Esophagus mucosa (tissue), 1 donor: ENCODE measurements at regions not wholly inside any gene's neighbourhood (a gene's known extent, or its start where the extent isn't known, plus 50 kb on each side); places are given as distances from the start of the nearest gene placed in this dataset.
A peak's percentile ranks its signal among the peaks of the same experiment; 100 is the strongest.

Experiments
- ATAC-seq: fragments of 200-7000 bp; cut with Tn5 transposase; one replicate; pipeline ENCODE4 v1.9.1; 2020
- donor health status: DM: yes; HTN: yes; CAD: no.

- ATAC-seq, result no peak
These were observed 808.0 kb upstream of the NR2F2 start for GRCh38 chr15:95522533-95522932.

- ATAC-seq, result no peak
These were observed 801.6 kb upstream of the NR2F2 start for GRCh38 chr15:95528920-95529319.

DNA sequence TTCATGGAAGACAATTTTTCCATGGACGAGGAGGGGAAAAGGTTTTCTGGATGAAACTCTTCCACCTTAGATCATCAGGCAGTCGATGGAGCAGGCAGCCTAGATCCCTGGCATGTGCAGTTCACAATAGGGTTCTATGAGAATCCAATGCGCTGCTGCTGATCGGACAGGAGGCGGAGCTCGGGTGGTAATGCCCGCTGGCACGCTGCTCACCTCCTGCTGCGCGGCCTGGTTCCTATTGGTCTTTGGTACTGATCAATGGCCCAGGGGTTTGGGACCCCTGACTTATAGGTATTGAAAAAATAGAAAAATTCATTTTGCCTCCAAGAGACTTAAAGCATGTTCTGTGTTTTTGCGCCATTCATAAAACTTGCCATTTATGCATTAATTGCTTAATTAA lies 793.9 kb upstream of the NR2F2 start:
- ATAC-seq, result no peak

DNA sequence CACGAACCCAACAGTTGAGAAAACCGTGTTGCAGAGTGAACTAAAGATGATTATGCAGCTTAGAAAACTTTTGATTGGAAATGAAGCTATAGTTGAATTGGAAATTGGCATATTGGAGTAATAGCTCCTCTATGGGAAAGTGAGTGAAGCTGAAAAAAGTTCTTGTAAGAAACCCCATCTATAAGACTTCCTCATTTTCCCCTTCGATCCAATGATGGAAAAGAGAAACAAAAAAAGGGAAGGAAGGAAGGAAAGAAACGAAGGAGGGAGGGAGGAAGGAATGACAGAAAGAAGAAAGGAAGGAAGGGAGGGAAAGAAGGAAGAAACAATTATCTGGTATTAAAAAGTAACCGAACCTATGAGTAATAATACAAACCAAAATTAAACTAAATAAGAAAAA lies 791.8 kb upstream of the NR2F2 start:
- ATAC-seq, result no peak

- ATAC-seq, result no peak
These were observed 789.2 kb upstream of the NR2F2 start for GRCh38 chr15:95541301-95541700.

- no peak for ATAC-seq
These were observed 781.2 kb upstream of the NR2F2 start for GRCh38 chr15:95549168-95549738.

- no peak for ATAC-seq
These were observed 779.8 kb upstream of the NR2F2 start for GRCh38 chr15:95550702-95551101.

DNA sequence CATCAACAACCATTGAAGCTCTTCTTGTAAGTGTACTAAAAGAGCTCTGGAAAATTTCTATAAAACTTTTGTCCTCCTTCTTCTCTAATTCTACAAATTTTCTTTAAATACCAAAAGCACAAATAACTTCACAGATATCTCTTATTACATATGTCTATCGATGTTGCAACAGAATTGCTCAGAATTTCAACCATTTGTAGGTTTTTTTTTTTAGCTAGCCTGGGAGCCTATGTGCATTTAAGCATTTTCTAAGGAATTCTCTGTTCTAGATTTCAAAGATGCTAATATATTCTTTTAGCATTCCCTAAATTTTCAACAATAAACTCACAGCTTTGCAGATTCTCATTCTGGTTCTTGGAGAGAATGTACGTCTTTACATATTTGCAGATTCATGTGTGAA lies 774.3 kb upstream of the NR2F2 start:
- ATAC-seq, result no peak

GRCh38 chr15:95556866-95557225 lies 773.7 kb upstream of the NR2F2 start:
- ATAC-seq, result no peak

DNA sequence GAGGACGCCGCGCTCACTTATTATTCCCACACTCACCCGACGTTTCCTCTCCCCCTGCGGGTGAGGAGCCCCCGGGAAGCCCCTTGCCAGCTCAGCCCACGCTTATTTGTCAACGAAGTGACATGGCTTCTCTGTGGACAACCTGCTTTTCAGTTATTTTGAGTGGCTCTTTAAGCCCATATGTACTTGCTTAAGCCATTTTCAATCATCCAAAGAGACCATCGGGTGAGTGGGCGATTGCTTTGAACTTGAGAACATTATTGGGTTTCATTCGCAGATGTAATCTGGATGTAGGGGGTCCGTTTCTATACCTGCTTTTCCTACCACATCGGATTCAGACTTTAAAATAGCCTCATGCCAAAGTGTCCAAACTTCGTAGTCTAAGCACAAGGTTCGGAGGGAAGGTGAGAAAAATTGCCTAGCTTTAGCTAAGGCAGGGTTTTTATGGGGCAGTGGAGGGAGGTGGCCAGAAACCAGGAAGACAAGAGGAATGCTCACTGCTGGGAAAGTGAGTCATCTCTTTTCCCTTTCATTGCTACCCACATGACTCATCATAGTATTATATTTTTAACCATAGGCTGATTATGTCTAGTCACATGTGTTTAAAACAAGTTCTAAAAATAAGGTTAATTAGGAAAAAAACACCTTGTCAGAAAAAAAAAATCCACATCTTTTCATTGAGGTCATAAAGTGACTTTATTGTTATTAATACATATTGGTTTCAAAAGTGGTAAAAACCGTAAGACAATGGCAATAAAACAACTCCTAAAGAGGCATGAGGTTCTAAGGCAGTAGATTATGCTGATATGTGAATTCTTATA lies 773.1 kb upstream of the NR2F2 start:
- peak; percentile 98 for ATAC-seq

- ATAC-seq, result peak; percentile 63
These were observed 772.4 kb upstream of the NR2F2 start for GRCh38 chr15:95558131-95558530.

- ATAC-seq, result no peak
These were observed 771.6 kb upstream of the NR2F2 start for GRCh38 chr15:95558916-95559315.

GRCh38 chr15:95559875-95560394 lies 770.6 kb upstream of the NR2F2 start:
- no peak for ATAC-seq

DNA sequence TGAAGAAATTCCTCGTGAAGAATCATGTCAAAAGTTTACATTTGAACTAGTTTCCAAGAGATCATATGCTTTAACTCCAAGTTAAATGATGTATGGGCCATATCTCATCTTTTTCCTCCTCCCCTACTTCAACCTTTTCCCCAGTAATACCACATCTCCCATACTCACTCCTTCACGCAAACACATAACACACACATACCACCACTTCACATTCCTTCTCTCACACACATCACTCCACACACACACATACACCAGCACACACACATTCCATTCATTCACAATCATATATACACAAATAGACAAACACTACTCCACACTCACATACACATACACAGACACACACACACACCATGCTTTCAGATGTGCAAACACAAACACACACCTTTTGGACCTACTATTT lies 769.0 kb upstream of the NR2F2 start:
- ATAC-seq, result no peak

- ATAC-seq, result no peak
These were observed 766.9 kb upstream of the NR2F2 start for GRCh38 chr15:95563634-95564033.

DNA sequence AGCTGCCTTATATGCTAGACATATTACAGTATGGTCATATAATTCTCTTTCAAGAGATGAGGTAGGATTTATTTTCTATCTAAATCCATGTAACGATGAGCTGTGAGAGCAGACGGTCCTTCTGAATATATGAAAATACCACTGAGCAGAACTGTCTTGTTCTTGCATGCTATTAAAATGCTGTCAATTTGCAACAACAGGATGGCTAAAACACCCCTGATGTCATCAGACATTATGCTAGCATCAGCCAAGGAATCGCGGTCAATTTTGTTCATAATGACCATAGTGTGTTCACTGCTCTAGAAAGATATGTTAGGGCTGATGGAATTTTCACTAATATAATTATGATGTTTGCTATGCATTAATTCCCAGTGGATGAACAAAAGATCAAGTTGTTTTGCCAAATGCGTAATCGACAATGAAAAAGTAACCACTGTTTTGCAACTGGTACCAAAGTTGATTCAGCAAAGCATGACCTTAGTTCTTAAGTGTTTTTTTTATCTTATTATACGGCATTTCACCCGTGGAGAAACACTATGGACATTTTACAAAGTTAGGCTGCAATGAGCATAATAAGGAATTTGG lies 765.4 kb upstream of the NR2F2 start:
- ATAC-seq, result no peak

DNA sequence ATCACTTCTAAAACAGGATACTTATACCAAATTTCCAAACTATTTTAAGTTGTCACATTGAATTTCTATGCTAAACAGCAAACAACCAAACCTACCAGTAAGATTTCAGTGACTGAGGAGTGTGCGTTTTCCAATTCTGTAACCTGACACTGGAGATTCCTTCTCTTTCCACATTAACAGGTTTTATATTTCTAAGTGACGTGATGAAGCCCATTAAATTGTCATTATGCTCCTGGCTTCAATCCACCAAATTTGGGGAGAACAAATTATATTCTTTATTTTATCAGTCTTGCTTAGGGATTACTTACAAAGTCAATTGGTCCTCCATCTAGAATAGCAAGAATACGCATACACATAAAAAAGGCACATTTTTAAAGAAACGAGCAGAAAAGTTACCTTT lies 764.8 kb upstream of the NR2F2 start:
- ATAC-seq, result no peak

DNA sequence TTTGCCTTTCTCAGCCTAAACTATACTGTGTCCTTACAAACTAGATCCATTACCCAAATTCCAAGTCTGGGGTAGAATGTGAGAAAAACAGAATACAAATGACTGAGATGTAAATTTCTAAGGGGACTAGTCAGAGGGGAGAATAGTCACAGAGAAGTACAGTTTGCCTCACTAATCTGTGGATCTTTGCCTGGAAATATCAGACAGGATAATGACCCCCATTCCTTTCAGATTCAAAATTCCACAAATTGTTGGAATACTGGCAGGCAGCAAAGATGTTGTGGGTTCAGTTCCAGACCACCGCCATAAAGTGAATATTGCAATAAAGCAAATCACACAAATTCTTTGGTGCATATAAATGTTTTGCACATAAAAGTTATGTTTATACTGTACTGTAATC lies 762.8 kb upstream of the NR2F2 start:
- ATAC-seq, result no peak

- no peak for ATAC-seq
These were observed 756.4 kb upstream of the NR2F2 start for GRCh38 chr15:95574053-95574452.

DNA sequence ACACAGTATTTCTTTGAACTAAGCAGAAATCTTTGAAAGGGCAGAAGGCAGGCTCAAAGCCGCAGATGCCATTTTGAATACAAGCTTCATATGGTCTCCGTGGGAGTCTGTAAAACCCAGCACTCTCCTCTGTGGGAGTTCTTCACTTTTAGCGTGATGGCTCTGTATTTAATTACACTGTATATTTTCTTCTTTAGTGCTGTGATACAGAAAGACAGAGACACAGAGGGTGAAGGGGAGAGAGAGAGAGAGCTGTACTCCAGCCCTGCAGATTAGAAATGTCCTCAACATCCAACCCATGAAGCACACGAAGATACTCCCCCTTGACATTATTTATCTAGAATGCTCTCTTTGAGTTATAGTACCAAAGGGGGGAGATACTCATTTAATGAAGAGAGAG lies 752.6 kb upstream of the NR2F2 start:
- no peak for ATAC-seq

- no peak for ATAC-seq
These were observed 750.4 kb upstream of the NR2F2 start for GRCh38 chr15:95580121-95580520.

GRCh38 chr15:95581595-95581994 lies 748.9 kb upstream of the NR2F2 start:
- no peak for ATAC-seq

- no peak for ATAC-seq
These were observed 746.4 kb upstream of the NR2F2 start for GRCh38 chr15:95584088-95584487.

- no peak for ATAC-seq
These were observed 742.4 kb upstream of the NR2F2 start for GRCh38 chr15:95588056-95588455.
